Body of pancreas (tissue), 4 donors: ENCODE measurements at regions not wholly inside any gene's neighbourhood (a gene's known extent, or its start where the extent isn't known, plus 50 kb on each side); places are given as distances from the start of the nearest gene placed in this dataset.
"Not testable (repeated sequence)": the region's sequence is repeated elsewhere in the genome, so short reads cannot be mapped to it uniquely, and the experiment has no call there.

Experiments used
- ATAC-seq: fragments of 150-250 bp; one replicate; pipeline ENCODE4 v1.9.1; 2016
- DNase-seq, 4 donors: peaks; one replicate each; pipeline ENCODE4 v3.0.0-alpha.2; 2019
- H3K27ac ChIP-seq, 4 donors: fragments of 200-600 bp; sonication (generic); 1 replicate in 3 of 4; 2 replicates in 1 of 4; pipeline versions ENCODE4 v1.5.1 to v1.6.1; 2016 to 2019; ENCODE audit warnings: mild to moderate bottlenecking in 1 of 4, mixed read lengths in 1 of 4, moderate library complexity in 1 of 4
- H3K27me3 ChIP-seq, 2 donors: fragments of 200-600 bp; sonication (generic); one replicate each; pipeline ENCODE4 v1.6.0; 2016; ENCODE audit warnings: mild to moderate bottlenecking in 1 of 2
- H3K36me3 ChIP-seq, 2 donors: fragments of 200-600 bp; sonication (generic); replicated peaks in 1 of 2; 2 replicates each; pipeline ENCODE4 v1.5.1; 2016; ENCODE audit warnings: low read depth in 2 of 2; ENCODE audit not compliant: insufficient read depth in 1 of 2
- H3K4me1 ChIP-seq: fragments of 200-600 bp; sonication (generic); one replicate; pipeline ENCODE4 v1.6.0; 2016
- H3K4me3 ChIP-seq, 2 donors: fragments of 200-600 bp; sonication (generic); 1 replicate in 1 of 2; 2 replicates in 1 of 2; pipeline ENCODE4 v1.5.1; 2016 to 2019
- H3K9me3 ChIP-seq, 3 donors: fragments of 200-600 bp; sonication (generic); 1 replicate in 2 of 3; 2 replicates in 1 of 3; pipeline ENCODE4 v1.5.1; 2016
- CTCF ChIP-seq, 7 experiments: fragments of 450-650 bp in 4 of 7; fragments of 200-600 bp in 3 of 7; sonication (generic) in 3 of 7; IDR thresholded peaks; one replicate each; pipeline ENCODE4 v1.5.1; 2016 to 2019; ENCODE audit warnings: antibody characterized with exemption in 7 of 7
- POLR2A ChIP-seq, 3 donors: fragments of 450-650 bp; IDR thresholded peaks; one replicate each; pipeline ENCODE4 v1.6.1; 2016; ENCODE audit warnings: antibody characterized with exemption in 3 of 3, mild to moderate bottlenecking in 2 of 3
- WGBS, 2 donors: methylation state at CpG; one replicate each; pipeline ENCODE4 v1.1.5; 2017; 5-methylcytosine and 5-hydroxymethylcytosine counted together
- intact Hi-C: fragments of 100-400 bp; cut with DNase I; formaldehyde crosslinking; loops from one replicate; pipeline ENCODE4 v1.15.1; 2023

DNA sequence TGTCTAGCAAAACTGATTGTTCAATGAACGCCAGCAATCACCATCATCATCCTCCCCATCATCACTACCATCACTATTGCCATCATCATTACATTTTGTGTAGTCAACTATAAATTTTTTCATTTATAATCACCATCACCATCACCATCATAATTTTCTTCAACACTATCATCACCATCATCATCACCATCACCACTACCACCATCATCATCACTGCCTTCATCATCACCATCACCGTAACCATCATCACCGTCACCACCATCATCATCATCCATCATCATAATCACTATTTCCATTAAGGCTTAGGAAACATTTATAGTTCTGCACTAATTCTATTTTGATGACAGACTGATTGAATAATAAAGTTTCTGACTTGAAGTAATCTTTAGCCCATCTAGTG, 434.8 kb upstream of the TMEM132C start:
- Histone ChIP-seq H3K9me3 (no peaks in the 10 kb centered on the region), H3K27me3 (no peaks in the 10 kb centered on the region), H3K4me3 (no peak overlapping the region), H3K27ac (no peak overlapping the region), H3K36me3 (no peaks in the 10 kb centered on the region), H3K4me1 (no peaks in the 10 kb centered on the region)
- WGBS, 2 donors = 80 to 87% methylated on average over 3 of the region's 3 CpGs
- intact Hi-C loops = no loop called here
- DNase-seq (no peak), ATAC-seq (no peak)
- TF ChIP-seq POLR2A (IDR thresholded peaks at IDR 0.05) = no peak
- no peak for TF ChIP-seq CTCF (IDR thresholded peaks at IDR 0.05)

- H3K4me3 ChIP-seq, H3K27me3 ChIP-seq, H3K9me3 ChIP-seq, intact Hi-C loops, H3K4me1 ChIP-seq, H3K36me3 ChIP-seq, ATAC-seq, H3K27ac ChIP-seq, DNase-seq: not testable (repeated sequence)
- WGBS, 2 donors = 42 to 45% methylated on average over 4 of the region's 4 CpGs
Measured at GRCh38 chr12:127836802-127837201, 430.2 kb upstream of the TMEM132C start.

GRCh38 chr12:127857661-127858060, 409.3 kb upstream of the TMEM132C start:
- DNase-seq (no peak), ATAC-seq (no peak)
- intact Hi-C loops = no loop called here
- Histone ChIP-seq H3K27ac (no peak overlapping the region), H3K4me1 (no peaks in the 10 kb centered on the region), H3K27me3 (no peaks in the 10 kb centered on the region), H3K4me3 (no peak overlapping the region), H3K9me3 (no peaks in the 10 kb centered on the region), H3K36me3 (no peaks in the 10 kb centered on the region)
- 60 to 63% methylated on average over 5 of the region's 5 CpGs for WGBS, 2 donors
- TF ChIP-seq POLR2A (IDR thresholded peaks at IDR 0.05) = no peak
- TF ChIP-seq CTCF (IDR thresholded peaks at IDR 0.05) = no peak

GRCh38 chr12:127860536-127860935, 406.4 kb upstream of the TMEM132C start:
- Histone ChIP-seq H3K36me3 (no peaks in the 10 kb centered on the region), H3K4me1 (no peaks in the 10 kb centered on the region), H3K4me3 (no peak overlapping the region), H3K27ac (no peak overlapping the region), H3K9me3 (no peaks in the 10 kb centered on the region), H3K27me3 (no peaks in the 10 kb centered on the region)
- WGBS, 2 donors = 65 to 67% methylated on average over 6 of the region's 6 CpGs
- ATAC-seq = no peak
- no peak for DNase-seq
- intact Hi-C loops = no loop called here
- TF ChIP-seq CTCF (IDR thresholded peaks at IDR 0.05) = no peak
- TF ChIP-seq POLR2A (IDR thresholded peaks at IDR 0.05) = no peak

GRCh38 chr12:127861406-127861805, 405.6 kb upstream of the TMEM132C start:
- DNase-seq (no peak), ATAC-seq (no peak)
- Histone ChIP-seq H3K36me3 (no peaks in the 10 kb centered on the region), H3K4me3 (no peak overlapping the region), H3K4me1 (no peaks in the 10 kb centered on the region), H3K9me3 (no peaks in the 10 kb centered on the region), H3K27me3 (no peaks in the 10 kb centered on the region), H3K27ac (no peak overlapping the region)
- WGBS, 2 donors = 55% methylated on average over 3 of the region's 3 CpGs
- no peak for TF ChIP-seq CTCF (IDR thresholded peaks at IDR 0.05)
- TF ChIP-seq POLR2A (IDR thresholded peaks at IDR 0.05) = no peak
- intact Hi-C loops = no loop called here
